CD4-positive, alpha-beta T cell (primary cell): ENCODE measurements at regions not wholly inside any gene's neighbourhood (a gene's known extent, or its start where the extent isn't known, plus 50 kb on each side); places are given as distances from the start of the nearest gene placed in this dataset.

ENCODE experiments used
- ATAC-seq: fragments of 200-7000 bp; cut with Tn5 transposase; one replicate; pipeline ENCODE4 v1.10.0; 2022; ENCODE audit warnings: mild to moderate bottlenecking; ENCODE audit not compliant: poor library complexity
- CTCF ChIA-PET: fragments of 350-600 bp; sonication (Branson Sonifier 250); formaldehyde crosslinking; loops from one replicate; lab custom pipeline; 2021; ENCODE audit warnings: antibody characterized with exemption, inconsistent platforms; lab: Charles Lee
- POLR2A ChIA-PET: fragments of 350-600 bp; sonication (Branson Sonifier 250); formaldehyde crosslinking; loops from one replicate; lab custom pipeline; 2021; ENCODE audit warnings: antibody characterized with exemption, inconsistent platforms; lab: Charles Lee
- DNase-seq, 14 experiments: peaks; one replicate each; pipeline ENCODE4 v3.0.0-alpha.2; 2013 to 2020; ENCODE audit warnings: mixed read lengths in 2 of 14
- H3K27ac ChIP-seq, 2 donors: one replicate each; pipeline versions ENCODE4 v1.5.1 to v1.7.0; 2013; ENCODE audit warnings: low read length in 2 of 2, low read depth in 1 of 2, mild to moderate bottlenecking in 1 of 2
- H3K27me3 ChIP-seq, 2 experiments: 1 replicate in 1 of 2; 2 replicates in 1 of 2; pipeline versions ENCODE4 v1.6.1 to v1.7.0; 2013; ENCODE audit warnings: low read length in 2 of 2, control low read depth in 1 of 2, mild to moderate bottlenecking in 1 of 2, moderate library complexity in 1 of 2; ENCODE audit not compliant: insufficient read depth in 2 of 2, control insufficient read depth in 1 of 2
- H3K36me3 ChIP-seq: one replicate; pipeline ENCODE4 v1.6.1; 2013; ENCODE audit warnings: low read length, control low read depth; ENCODE audit not compliant: insufficient read depth
- H3K4me1 ChIP-seq: one replicate; pipeline ENCODE4 v1.6.1; 2013; ENCODE audit warnings: low read length, control low read depth; ENCODE audit not compliant: insufficient read depth
- H3K4me3 ChIP-seq: one replicate; pipeline ENCODE4 v1.5.1; 2013; ENCODE audit warnings: mild to moderate bottlenecking, low read length, moderate library complexity
- H3K9me3 ChIP-seq, 2 experiments: 1 replicate in 1 of 2; 2 replicates in 1 of 2; pipeline versions ENCODE4 v1.6.1 to v1.7.0; 2013; ENCODE audit warnings: low read length in 2 of 2, mild to moderate bottlenecking in 2 of 2, control low read depth in 1 of 2, moderate library complexity in 1 of 2; ENCODE audit not compliant: control insufficient read depth in 1 of 2, insufficient read depth in 1 of 2
- H3K27ac Mint-ChIP-seq: one replicate; pipeline ENCODE4 v1.8.0; 2020; ENCODE audit warnings: mixed read lengths
- H3K27me3 Mint-ChIP-seq: one replicate; pipeline ENCODE4 v1.8.0; 2021; ENCODE audit warnings: mixed read lengths
- H3K36me3 Mint-ChIP-seq: one replicate; pipeline ENCODE4 v1.8.0; 2021; ENCODE audit warnings: low read depth, mixed read lengths
- H3K4me1 Mint-ChIP-seq: one replicate; pipeline ENCODE4 v1.8.0; 2021; ENCODE audit warnings: low read depth, mixed read lengths
- H3K4me3 Mint-ChIP-seq: one replicate; pipeline ENCODE4 v1.8.0; 2020; ENCODE audit warnings: mild to moderate bottlenecking, mixed read lengths
- H3K9me3 Mint-ChIP-seq: one replicate; pipeline ENCODE4 v1.8.0; 2020; ENCODE audit warnings: mixed read lengths
- intact Hi-C, 2 experiments: fragments of 100-400 bp; cut with DNase I in 1 of 2; cut with micrococcal nuclease in 1 of 2; formaldehyde crosslinking; loops; one replicate each; pipeline versions ENCODE4 v1.15.1 to v1.9.0; 2023 to 2025; cut with DNase I, micrococcal nuclease
- TF ChIP-seq, protein P1 (sequence below): fragments of 200-600 bp; IDR thresholded peaks from one replicate; pipeline ENCODE4 v1.8.0; 2022; ENCODE audit warnings: antibody characterized with exemption, mild to moderate bottlenecking

DNA sequence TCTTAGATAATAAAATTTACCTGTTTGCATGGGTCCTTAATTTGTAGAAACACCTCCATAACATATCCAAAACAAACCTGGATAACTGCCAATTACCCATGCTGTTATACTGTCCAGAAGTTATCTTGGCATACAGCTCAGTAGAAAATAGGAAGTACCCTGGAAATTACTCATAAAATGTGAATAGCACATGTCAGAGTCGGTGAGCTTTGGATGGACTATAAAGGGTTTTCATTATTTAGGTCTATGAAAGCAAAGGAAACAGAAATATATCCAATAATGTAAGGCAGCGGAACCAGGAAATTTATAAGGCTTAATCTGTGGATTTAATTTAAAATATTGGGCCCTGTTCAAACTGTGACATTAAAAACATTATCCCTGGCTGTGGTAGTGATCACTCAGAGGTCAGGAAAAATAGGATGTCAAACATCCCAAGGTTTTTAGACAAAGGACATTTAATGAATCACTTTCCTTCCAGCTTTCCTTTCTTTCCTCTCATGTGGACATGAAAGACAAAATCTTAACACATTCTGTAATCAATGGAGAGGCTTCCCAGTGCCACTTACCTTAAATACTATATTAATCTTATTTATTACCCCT is 459.0 kb upstream of the DPH6 start:
- Mint-ChIP-seq H3K9me3 (peaks cover 6% of the 10 kb centered on the region), H3K27me3 (no peaks in the 10 kb centered on the region), H3K4me3 (no peak overlapping the region), H3K36me3 (no peaks in the 10 kb centered on the region), H3K27ac (no peak overlapping the region), H3K4me1 (no peaks in the 10 kb centered on the region)
- H3K27me3 ChIP-seq, result no peaks in the 10 kb centered on the region
- ChIA-PET CTCF (no interaction called here), POLR2A (no interaction called here)
- H3K27ac ChIP-seq, result no peak overlapping the region
- TF ChIP-seq, protein P1, sequence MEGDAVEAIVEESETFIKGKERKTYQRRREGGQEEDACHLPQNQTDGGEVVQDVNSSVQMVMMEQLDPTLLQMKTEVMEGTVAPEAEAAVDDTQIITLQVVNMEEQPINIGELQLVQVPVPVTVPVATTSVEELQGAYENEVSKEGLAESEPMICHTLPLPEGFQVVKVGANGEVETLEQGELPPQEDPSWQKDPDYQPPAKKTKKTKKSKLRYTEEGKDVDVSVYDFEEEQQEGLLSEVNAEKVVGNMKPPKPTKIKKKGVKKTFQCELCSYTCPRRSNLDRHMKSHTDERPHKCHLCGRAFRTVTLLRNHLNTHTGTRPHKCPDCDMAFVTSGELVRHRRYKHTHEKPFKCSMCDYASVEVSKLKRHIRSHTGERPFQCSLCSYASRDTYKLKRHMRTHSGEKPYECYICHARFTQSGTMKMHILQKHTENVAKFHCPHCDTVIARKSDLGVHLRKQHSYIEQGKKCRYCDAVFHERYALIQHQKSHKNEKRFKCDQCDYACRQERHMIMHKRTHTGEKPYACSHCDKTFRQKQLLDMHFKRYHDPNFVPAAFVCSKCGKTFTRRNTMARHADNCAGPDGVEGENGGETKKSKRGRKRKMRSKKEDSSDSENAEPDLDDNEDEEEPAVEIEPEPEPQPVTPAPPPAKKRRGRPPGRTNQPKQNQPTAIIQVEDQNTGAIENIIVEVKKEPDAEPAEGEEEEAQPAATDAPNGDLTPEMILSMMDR, result no peak
- no peaks in the 10 kb centered on the region for H3K9me3 ChIP-seq
- intact Hi-C loops, result no loop called here
- DNase-seq, result no peak
- H3K4me1 ChIP-seq, result no peaks in the 10 kb centered on the region
- ATAC-seq, result no peak
- no peaks in the 10 kb centered on the region for H3K36me3 ChIP-seq
- no peak overlapping the region for H3K4me3 ChIP-seq

DNA sequence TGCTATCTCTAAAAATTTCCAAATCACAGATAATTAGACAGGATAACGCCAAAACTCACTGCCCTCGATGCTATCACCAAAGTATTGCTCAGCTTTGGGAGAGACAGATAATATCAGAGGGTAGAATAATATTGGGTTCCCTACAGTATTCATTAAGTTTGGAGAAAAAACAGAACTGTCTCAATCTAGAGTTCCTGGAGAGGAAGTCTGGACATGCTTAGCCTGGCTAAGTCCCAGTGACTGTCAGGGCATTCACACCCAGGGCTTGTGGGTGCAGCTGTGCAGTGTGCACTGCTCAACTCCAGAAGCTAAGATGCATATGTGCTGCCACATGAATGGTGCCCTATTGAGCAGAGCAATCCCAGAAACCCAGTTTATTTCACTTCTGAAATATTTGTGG is 459.6 kb upstream of the DPH6 start:
- POLR2A ChIA-PET, result no interaction called here
- no peaks in the 10 kb centered on the region for H3K4me1 ChIP-seq
- CTCF ChIA-PET, result no interaction called here
- Mint-ChIP-seq H3K36me3 (no peaks in the 10 kb centered on the region), H3K27me3 (no peaks in the 10 kb centered on the region), H3K4me3 (no peak overlapping the region), H3K9me3 (peaks cover 6% of the 10 kb centered on the region), H3K27ac (no peak overlapping the region), H3K4me1 (no peaks in the 10 kb centered on the region)
- ATAC-seq, result no peak
- TF ChIP-seq, protein P1, result no peak
- H3K36me3 ChIP-seq, result no peaks in the 10 kb centered on the region
- DNase-seq, result no peak
- no peaks in the 10 kb centered on the region for H3K9me3 ChIP-seq
- H3K4me3 ChIP-seq, result no peak overlapping the region
- H3K27me3 ChIP-seq, result no peaks in the 10 kb centered on the region
- H3K27ac ChIP-seq, result no peak overlapping the region
- intact Hi-C loops, result no loop called here

DNA sequence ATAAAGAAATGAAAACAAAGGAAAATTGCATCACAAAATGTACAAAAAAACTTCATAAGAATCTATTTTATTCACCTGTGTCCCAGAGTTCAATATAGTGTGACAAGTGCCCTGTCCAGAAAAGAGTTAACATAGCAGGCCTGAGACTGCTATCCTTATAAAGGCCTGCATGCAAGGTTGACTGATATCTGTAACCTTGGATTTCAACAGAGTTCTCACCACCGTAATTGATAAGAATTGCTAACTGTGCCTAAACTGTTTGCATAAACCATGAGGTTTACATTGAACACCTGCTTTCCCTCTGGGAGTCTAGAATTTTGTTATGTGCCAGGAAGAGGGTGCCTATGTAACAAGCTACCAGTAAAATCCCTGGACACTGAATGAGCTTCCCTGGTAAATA is 461.7 kb upstream of the DPH6 start:
- H3K36me3 ChIP-seq, result no peaks in the 10 kb centered on the region
- H3K36me3 Mint-ChIP-seq, result no peaks in the 10 kb centered on the region
- H3K27me3 Mint-ChIP-seq, result no peaks in the 10 kb centered on the region
- no peak overlapping the region for H3K27ac ChIP-seq
- no peaks in the 10 kb centered on the region for H3K27me3 ChIP-seq
- no peak overlapping the region for H3K4me3 Mint-ChIP-seq
- no peak overlapping the region for H3K27ac Mint-ChIP-seq
- H3K9me3 ChIP-seq, result no peaks in the 10 kb centered on the region
- ChIA-PET POLR2A (no interaction called here), CTCF (no interaction called here)
- peaks cover 10% of the 10 kb centered on the region for H3K9me3 Mint-ChIP-seq
- ATAC-seq (no peak), DNase-seq (no peak)
- intact Hi-C loops, result no loop called here
- no peaks in the 10 kb centered on the region for H3K4me1 Mint-ChIP-seq
- TF ChIP-seq, protein P1, result no peak
- H3K4me3 ChIP-seq, result no peak overlapping the region
- H3K4me1 ChIP-seq, result no peaks in the 10 kb centered on the region
